Loucy (cell line): ENCODE measurements at regions not wholly inside any gene's neighbourhood (a gene's known extent, or its start where the extent isn't known, plus 50 kb on each side); places are given as distances from the start of the nearest gene placed in this dataset.

Experiments used
- EZH2phosphoT487 ChIP-seq: fragments of 200-600 bp; IDR thresholded peaks from 2 replicates; pipeline ENCODE4 v1.6.1; 2018; ENCODE audit warnings: antibody characterized with exemption, mild to moderate bottlenecking, moderate library complexity, borderline replicate concordance
- TF ChIP-seq, protein P1 (sequence below): fragments of 200-600 bp; sonication (generic); conservative IDR thresholded peaks from 2 replicates; pipeline ENCODE4 v1.5.1; 2014; ENCODE audit warnings: mild to moderate bottlenecking, antibody characterized with exemption, low read length

DNA sequence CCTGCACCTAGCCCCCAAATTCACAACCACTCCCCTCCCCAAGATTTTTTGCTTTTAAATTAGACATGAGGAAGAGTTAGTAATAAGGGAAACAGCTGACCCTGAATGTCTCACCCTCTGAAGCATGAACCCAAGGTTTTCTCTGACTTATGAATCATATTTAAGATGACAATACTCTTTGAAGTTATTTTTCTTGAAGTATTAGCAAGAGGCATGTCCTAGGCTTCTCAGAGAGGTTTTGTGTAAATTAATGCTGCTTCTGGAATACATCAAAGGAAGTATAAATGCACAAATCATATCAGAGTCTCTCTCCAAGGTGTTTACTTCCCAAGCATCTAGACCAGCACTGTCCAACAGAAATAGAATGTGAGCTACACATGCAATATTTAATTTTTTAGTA, 408.1 kb upstream of the MARCKS start:
- TF ChIP-seq, protein P1, sequence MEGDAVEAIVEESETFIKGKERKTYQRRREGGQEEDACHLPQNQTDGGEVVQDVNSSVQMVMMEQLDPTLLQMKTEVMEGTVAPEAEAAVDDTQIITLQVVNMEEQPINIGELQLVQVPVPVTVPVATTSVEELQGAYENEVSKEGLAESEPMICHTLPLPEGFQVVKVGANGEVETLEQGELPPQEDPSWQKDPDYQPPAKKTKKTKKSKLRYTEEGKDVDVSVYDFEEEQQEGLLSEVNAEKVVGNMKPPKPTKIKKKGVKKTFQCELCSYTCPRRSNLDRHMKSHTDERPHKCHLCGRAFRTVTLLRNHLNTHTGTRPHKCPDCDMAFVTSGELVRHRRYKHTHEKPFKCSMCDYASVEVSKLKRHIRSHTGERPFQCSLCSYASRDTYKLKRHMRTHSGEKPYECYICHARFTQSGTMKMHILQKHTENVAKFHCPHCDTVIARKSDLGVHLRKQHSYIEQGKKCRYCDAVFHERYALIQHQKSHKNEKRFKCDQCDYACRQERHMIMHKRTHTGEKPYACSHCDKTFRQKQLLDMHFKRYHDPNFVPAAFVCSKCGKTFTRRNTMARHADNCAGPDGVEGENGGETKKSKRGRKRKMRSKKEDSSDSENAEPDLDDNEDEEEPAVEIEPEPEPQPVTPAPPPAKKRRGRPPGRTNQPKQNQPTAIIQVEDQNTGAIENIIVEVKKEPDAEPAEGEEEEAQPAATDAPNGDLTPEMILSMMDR = no peak
- no peak for TF ChIP-seq EZH2phosphoT487
